HCT116 (cell line): ENCODE measurements at regions not wholly inside any gene's neighbourhood (a gene's known extent, or its start where the extent isn't known, plus 50 kb on each side); places are given as distances from the start of the nearest gene placed in this dataset.

Experiments
- ATAC-seq: fragments of 200-7000 bp; cut with Tn5 transposase; 2 replicates; pipeline ENCODE4 v1.9.1; 2020; ENCODE audit warnings: mild to moderate bottlenecking, moderate library complexity
- BruUV-seq: library from RNA; stranded (reverse); fragments of 400-500 nt; replicated peaks from 2 replicates; lab custom pipeline; 2021; lab: Mats Ljungman, UMichigan
- CTCF ChIA-PET: fragments of 300-600 bp; sonication (Branson Sonifier 250); formaldehyde crosslinking; loops from one replicate; lab custom pipeline; 2021; ENCODE audit warnings: antibody characterized with exemption; lab: Charles Lee
- POLR2A ChIA-PET: fragments of 300-600, 350-600 bp; sonication (Branson Sonifier 250); formaldehyde crosslinking; loops from one replicate; lab custom pipeline; 2021; ENCODE audit warnings: antibody characterized with exemption; lab: Charles Lee
- RAD21 ChIA-PET, 2 experiments: fragments of 300-600 bp; sonication (Branson Sonifier 250); formaldehyde crosslinking; loops; one replicate each; lab custom pipeline; 2023; ENCODE audit warnings: low total read pairs in 2 of 2; ENCODE audit not compliant: uncharacterized antibody in 2 of 2, unreplicated experiment in 2 of 2, low non-redundant PET in 1 of 2; lab: Charles Lee
- DNase-seq: peaks from one replicate; pipeline ENCODE4 v3.0.0-alpha.2; 2010; ENCODE audit warnings: low read depth, low spot score
- H2AFZ ChIP-seq: fragments of 200-600 bp; shearing (Covaris generic), sonication (generic); 2 replicates; pipeline ENCODE4 v1.6.1; 2017; ENCODE audit warnings: low read depth, mixed run types, mixed read lengths, antibody characterized with exemption, low read length; ENCODE audit not compliant: poor library complexity, severe bottlenecking
- H3K27ac ChIP-seq: 2 replicates; pipeline ENCODE4 v1.5.1; 2012; ENCODE audit warnings: low read depth, low read length
- H3K27me3 ChIP-seq: fragments of 200-600 bp; sonication (generic); 2 replicates; pipeline ENCODE4 v1.6.1; 2016; ENCODE audit warnings: mixed run types, low read length, mixed read lengths; ENCODE audit not compliant: insufficient read depth
- H3K36me3 ChIP-seq, 2 experiments: fragments of 200-500 bp in 1 of 2; fragments of 200-600 bp in 1 of 2; sonication (Bioruptor generic) in 1 of 2; sonication (generic) in 1 of 2; 2 replicates each; pipeline versions ENCODE4 v1.5.1 to v1.6.1; 2014 to 2016; ENCODE audit warnings: low read length in 2 of 2, inconsistent platforms in 1 of 2, mixed read lengths in 1 of 2, mixed run types in 1 of 2; ENCODE audit not compliant: insufficient read depth in 2 of 2, control insufficient read depth in 1 of 2
- H3K4me1 ChIP-seq, 2 experiments: fragments of 200-600 bp in 1 of 2; sonication (generic) in 1 of 2; 2 replicates each; pipeline versions ENCODE4 v1.5.1 to v1.6.1; 2012 to 2017; ENCODE audit warnings: low read length in 2 of 2, inconsistent platforms in 1 of 2, mild to moderate bottlenecking in 1 of 2, mixed read lengths in 1 of 2, mixed run types in 1 of 2, moderate library complexity in 1 of 2; ENCODE audit not compliant: insufficient read depth in 2 of 2, control insufficient read depth in 1 of 2
- H3K4me2 ChIP-seq: fragments of 200-600 bp; sonication (generic); 2 replicates; pipeline ENCODE4 v1.6.1; 2017; ENCODE audit warnings: mixed run types, low read length, mixed read lengths
- H3K4me3 ChIP-seq, 2 experiments: fragments of 200-600 bp in 1 of 2; sonication (generic) in 1 of 2; replicated peaks in 1 of 2; 2 replicates each; pipeline ENCODE4 v1.5.1; 2011 to 2016; ENCODE audit warnings: low read length in 2 of 2, control low read depth in 1 of 2, low read depth in 1 of 2, mild to moderate bottlenecking in 1 of 2, mixed read lengths in 1 of 2, mixed run types in 1 of 2
- H3K79me2 ChIP-seq: fragments of 200-600 bp; sonication (generic); 2 replicates; pipeline ENCODE4 v1.6.1; 2017; ENCODE audit warnings: mild to moderate bottlenecking, mixed run types, low read length, moderate library complexity, mixed read lengths; ENCODE audit not compliant: insufficient read depth
- H3K9ac ChIP-seq: fragments of 200-600 bp; sonication (generic); 2 replicates; pipeline ENCODE4 v1.6.1; 2016; ENCODE audit warnings: low read length, mixed read lengths
- H3K9me2 ChIP-seq: fragments of 200-600 bp; sonication (generic), shearing (Covaris generic); 2 replicates; pipeline ENCODE4 v1.6.1; 2017; ENCODE audit warnings: mixed run types, mild to moderate bottlenecking, moderate library complexity; ENCODE audit not compliant: insufficient read depth
- H3K9me3 ChIP-seq, 2 experiments: fragments of 200-500 bp in 1 of 2; fragments of 200-600 bp in 1 of 2; sonication (Bioruptor generic) in 1 of 2; sonication (generic) in 1 of 2; 2 replicates each; pipeline ENCODE4 v1.6.1; 2014 to 2017; ENCODE audit warnings: low read length in 2 of 2, mixed read lengths in 2 of 2, inconsistent platforms in 1 of 2, low read depth in 1 of 2, mild to moderate bottlenecking in 1 of 2, mixed run types in 1 of 2, moderate library complexity in 1 of 2; ENCODE audit not compliant: control insufficient read depth in 1 of 2, insufficient read depth in 1 of 2
- H4K20me1 ChIP-seq: fragments of 200-600 bp; sonication (generic), shearing (Covaris generic); 2 replicates; pipeline ENCODE4 v1.6.1; 2017; ENCODE audit warnings: mixed run types, mild to moderate bottlenecking, moderate library complexity; ENCODE audit not compliant: insufficient read depth
- ATF3 ChIP-seq: IDR thresholded peaks from 2 replicates; pipeline ENCODE4 v1.6.1; 2012
- CBX3 ChIP-seq: IDR thresholded peaks from 2 replicates; pipeline ENCODE4 v1.6.1; 2012; ENCODE audit warnings: low read depth
- CEBPB ChIP-seq: IDR thresholded peaks from 2 replicates; pipeline ENCODE4 v1.6.1; 2012; ENCODE audit warnings: low read depth
- CTCF ChIP-seq, 3 experiments: fragments of 200-600 bp in 1 of 3; sonication (generic) in 1 of 3; IDR thresholded peaks in 2 of 3; conservative IDR thresholded peaks in 1 of 3; 2 replicates each; pipeline ENCODE4 v1.5.1; 2012 to 2017; ENCODE audit warnings: low read depth in 2 of 3, low read length in 2 of 3, antibody characterized with exemption in 1 of 3, borderline replicate concordance in 1 of 3, control low read depth in 1 of 3, mild to moderate bottlenecking in 1 of 3, mixed read lengths in 1 of 3, mixed run types in 1 of 3, moderate library complexity in 1 of 3; ENCODE audit not compliant: insufficient read depth in 1 of 3
- EGR1 ChIP-seq: IDR thresholded peaks from 2 replicates; pipeline ENCODE4 v1.6.1; 2012; ENCODE audit warnings: low read depth
- EZH2phosphoT487 ChIP-seq: fragments of 200-600 bp; IDR thresholded peaks from 2 replicates; pipeline ENCODE4 v1.6.1; 2018; ENCODE audit warnings: antibody characterized with exemption, borderline replicate concordance
- MAX ChIP-seq: IDR thresholded peaks from 2 replicates; pipeline ENCODE4 v1.6.1; 2012
- POLR2A ChIP-seq: IDR thresholded peaks from 2 replicates; pipeline ENCODE4 v1.7.0; 2011; ENCODE audit warnings: borderline replicate concordance; ENCODE audit not compliant: insufficient read depth, insufficient read length; ENCODE audit errors: extremely low read depth
- SIN3A ChIP-seq: IDR thresholded peaks from 2 replicates; pipeline ENCODE4 v1.6.1; 2012; ENCODE audit warnings: low read depth
- SP1 ChIP-seq: IDR thresholded peaks from 2 replicates; pipeline ENCODE4 v1.6.1; 2012; ENCODE audit warnings: low read depth
- TCF7L2 ChIP-seq: IDR thresholded peaks from 2 replicates; pipeline ENCODE4 v1.7.0; 2011; ENCODE audit warnings: borderline replicate concordance, inconsistent platforms; ENCODE audit not compliant: insufficient read depth, insufficient read length; ENCODE audit errors: extremely low read depth
- intact Hi-C: fragments of 100-400 bp; cut with micrococcal nuclease; formaldehyde crosslinking; loops from 2 replicates; pipeline ENCODE4 v1.10.0; 2022

GRCh38 chr1:82466416-82466815 lies 665.7 kb downstream of the ADGRL2 start:
- TF ChIP-seq ATF3: no peak
- no peak for TF ChIP-seq CEBPB
- TF ChIP-seq MAX: no peak
- TF ChIP-seq CTCF (IDR thresholded peaks at IDR 0.05 in 2 of 3, conservative IDR thresholded peaks at IDR 0.05 in 1 of 3; ENCODE audit: borderline replicate concordance in 1 of 3, insufficient read depth in 1 of 3, low read depth in 2 of 3, low read length in 2 of 3): no peak
- TF ChIP-seq EGR1: no peak
- no peak for TF ChIP-seq TCF7L2
- TF ChIP-seq CBX3: no peak
- TF ChIP-seq SP1: no peak
- TF ChIP-seq POLR2A: no peak
- no peak for TF ChIP-seq EZH2phosphoT487
- TF ChIP-seq SIN3A: no peak
- intact Hi-C loops: no loop called here
- H3K9me3 ChIP-seq: no peaks in the 10 kb centered on the region; a peak in 1 of 4 replicates

More at GRCh38 chr1:82466416-82466815, 665.7 kb downstream of the ADGRL2 start:
- no TSS peak for BruUV-seq
- DNase-seq (no peak), ATAC-seq (no peak)
- no peaks in the 10 kb centered on the region for H3K9me2 ChIP-seq
- no peaks in the 10 kb centered on the region for H3K79me2 ChIP-seq
- no peak overlapping the region for H3K9ac ChIP-seq
- POLR2A ChIA-PET: no interaction called here
- no peaks in the 10 kb centered on the region for H3K27me3 ChIP-seq
- H4K20me1 ChIP-seq: no peaks in the 10 kb centered on the region
- no peaks in the 10 kb centered on the region for H3K36me3 ChIP-seq
- H3K4me2 ChIP-seq: no peak overlapping the region
- CTCF ChIA-PET: no interaction called here
- no peak overlapping the region for H3K27ac ChIP-seq
- no peaks in the 10 kb centered on the region for H3K4me1 ChIP-seq
- no peak overlapping the region for H2AFZ ChIP-seq
- no peak overlapping the region for H3K4me3 ChIP-seq
- RAD21 ChIA-PET: no interaction called here
